Dermis blood vessel endothelial cell (primary cell): ENCODE measurements at regions not wholly inside any gene's neighbourhood (a gene's known extent, or its start where the extent isn't known, plus 50 kb on each side); places are given as distances from the start of the nearest gene placed in this dataset.
"Not testable (repeated sequence)": the region's sequence is repeated elsewhere in the genome, so short reads cannot be mapped to it uniquely, and the experiment has no call there.

Experiments used
- DNase-seq: peaks from one replicate; pipeline ENCODE4 v3.0.0; 2010

DNA sequence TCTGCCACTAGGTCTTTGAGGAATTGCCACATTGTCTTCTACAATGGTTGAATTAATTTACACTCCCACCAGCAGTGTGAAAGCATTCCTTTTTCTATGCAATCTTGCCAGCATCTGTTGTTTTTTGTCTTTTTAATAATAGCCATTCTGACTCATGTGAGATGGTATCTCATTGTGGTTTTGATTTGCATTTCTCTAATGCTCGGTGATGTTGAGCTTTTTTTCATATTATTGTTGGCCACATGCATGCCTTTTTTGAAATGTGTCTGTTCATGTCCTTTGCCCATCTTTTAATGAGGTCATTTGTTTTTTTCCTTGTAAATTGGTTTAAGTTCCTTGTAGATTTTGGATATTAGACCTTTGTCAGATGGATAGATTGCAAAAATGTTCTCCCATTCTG is 661.8 kb downstream of the GLUD2 start:
- DNase-seq = not testable (repeated sequence)

DNA sequence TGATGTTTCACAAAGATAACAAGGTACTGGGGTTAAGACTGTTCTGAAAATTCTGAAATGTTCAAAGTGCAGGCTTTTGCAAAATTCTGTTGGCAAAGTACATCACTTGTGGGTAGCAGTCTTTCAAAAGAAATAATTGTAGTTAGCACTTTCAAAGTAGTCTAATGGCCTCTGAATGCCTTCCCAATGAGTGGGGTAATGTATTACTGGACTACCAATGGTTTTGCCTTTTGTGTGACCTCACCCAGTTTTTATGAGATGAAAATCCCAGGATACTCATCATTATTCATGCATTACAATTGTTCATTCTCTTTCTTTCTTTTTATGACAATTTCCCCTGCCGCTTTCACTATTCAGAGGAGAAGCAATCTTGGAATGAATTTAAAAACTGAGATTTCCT is 686.1 kb downstream of the GLUD2 start:
- no peak for DNase-seq

DNA sequence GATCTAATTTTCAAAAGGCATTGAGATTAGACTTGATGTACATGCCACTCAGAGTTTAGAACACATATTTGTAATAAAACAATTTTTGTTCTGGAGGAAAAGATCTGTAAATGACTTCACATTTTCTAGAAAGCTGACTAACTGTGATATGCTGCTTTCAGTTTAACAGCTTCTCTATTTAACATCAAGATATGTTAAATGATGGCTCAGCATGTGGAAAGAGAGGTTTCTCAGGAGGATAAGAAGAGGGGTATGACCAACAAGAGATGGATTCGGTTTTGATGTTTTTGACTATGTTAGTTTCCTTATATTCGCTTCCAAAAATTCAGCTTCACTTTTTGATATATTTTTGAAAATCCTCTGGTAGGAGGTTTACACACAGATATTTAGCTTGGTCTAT is 698.7 kb downstream of the GLUD2 start:
- DNase-seq = no peak

DNA sequence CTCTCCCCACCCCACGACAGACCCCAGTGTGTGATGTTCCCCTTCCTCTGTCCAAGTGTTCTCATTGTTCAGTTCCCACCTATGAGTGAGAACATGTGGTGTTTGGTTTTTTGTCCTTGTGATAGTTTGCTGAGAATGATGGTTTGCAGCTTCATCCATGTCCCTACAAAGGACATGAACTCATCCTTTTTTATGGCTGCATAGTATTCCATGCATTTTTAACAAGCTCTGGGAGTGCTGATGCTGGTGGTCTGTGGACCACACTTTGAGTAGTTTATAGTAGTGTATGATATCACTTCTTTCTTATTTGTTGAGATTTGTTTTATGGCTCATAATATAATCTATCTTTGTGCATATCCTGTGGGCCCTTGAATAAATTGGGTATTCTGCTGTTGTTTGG is 706.2 kb downstream of the GLUD2 start:
- DNase-seq = not testable (repeated sequence)

DNA sequence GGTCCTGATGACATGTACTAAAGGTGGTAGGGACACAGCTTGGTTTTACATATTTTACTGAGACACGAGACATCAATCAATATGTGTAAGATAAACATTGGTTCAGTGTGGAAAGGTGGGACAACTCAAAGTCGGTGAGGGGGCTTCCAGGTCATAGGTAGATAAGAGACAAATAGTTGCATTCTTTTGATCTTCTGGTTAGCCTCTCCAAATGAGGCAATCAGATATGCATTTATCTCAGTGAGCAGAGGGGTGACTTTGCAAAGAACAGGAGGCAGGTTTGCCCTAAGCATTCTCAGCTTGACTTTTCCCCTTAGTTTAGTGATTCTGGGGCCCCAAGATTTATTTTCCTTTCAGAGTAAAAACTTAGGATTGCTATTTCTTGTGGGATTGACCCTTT is 706.9 kb downstream of the GLUD2 start:
- DNase-seq = no peak

DNA sequence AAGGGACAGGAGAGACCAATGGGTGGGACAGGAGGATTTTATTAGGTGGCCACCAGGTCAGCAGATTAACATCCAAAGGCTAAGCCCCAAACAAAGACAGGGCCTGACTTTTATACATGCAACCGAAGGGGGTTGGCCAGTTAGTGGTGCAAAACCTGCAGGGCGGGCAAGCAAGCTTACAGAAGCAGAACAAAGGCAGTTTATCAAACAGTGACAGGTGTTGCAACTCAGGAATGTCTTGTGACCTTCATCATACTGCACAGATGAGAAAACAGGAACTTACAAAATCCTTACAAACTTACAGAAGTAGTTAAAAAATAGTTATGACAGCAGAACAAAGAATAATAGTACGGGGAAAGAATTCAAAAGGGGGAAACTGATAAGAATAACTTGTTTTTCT is 708.1 kb downstream of the GLUD2 start:
- no peak for DNase-seq

DNA sequence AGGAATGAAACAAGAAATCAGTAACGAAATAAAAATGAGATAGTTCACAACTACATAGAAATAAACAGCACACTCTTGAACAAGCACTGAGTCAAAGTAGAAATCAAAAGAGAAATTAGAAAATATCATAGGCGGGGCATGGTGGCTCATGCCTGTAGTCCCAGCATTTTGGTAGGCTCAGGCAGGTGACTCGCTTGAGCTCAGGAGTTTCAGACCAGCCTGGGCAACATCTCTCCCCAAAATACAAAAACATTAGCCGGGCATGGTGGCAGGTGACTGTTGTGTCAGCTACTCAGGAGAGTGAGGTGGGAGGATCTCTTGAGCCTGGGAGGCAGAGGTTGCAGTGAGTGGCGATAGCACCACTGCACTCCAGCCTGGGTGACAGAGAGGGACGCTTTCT is 714.4 kb downstream of the GLUD2 start:
- DNase-seq = no peak

DNA sequence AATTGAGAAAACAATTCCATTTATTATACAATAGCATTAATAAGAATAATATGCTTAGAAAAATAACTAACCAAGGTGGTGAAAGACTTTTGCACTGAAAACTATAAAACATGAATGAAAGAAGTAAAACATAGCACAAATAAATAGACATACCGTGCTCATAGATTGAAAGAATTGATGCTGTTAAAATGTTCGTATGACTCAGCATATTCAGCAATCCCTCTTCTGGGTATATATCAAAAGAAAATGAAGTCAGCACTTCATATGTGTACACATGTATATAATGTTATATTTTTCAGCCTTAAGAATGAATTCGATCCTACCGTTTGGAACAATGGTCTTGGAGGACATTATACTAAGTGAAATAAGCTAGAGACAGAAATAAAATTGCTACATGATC is 716.3 kb downstream of the GLUD2 start:
- no peak for DNase-seq

DNA sequence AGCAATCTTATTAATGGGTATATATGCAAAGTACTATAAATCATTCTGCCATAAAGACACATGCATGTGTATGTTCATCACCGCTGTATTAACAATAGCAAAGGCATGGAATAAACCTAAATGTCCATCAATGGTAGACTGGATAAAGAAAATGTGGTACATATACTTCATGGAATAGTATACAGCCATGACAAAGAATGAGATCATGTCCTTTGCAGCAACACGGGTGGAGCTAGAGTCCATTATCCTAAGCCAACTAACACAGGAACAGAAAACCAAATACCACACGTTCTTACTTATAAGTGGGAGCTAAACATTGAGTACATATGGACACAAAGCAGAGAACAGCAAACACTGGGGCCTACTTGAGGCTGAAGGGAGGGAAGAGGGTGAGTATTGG is 720.8 kb downstream of the GLUD2 start:
- DNase-seq = not testable (repeated sequence)

DNA sequence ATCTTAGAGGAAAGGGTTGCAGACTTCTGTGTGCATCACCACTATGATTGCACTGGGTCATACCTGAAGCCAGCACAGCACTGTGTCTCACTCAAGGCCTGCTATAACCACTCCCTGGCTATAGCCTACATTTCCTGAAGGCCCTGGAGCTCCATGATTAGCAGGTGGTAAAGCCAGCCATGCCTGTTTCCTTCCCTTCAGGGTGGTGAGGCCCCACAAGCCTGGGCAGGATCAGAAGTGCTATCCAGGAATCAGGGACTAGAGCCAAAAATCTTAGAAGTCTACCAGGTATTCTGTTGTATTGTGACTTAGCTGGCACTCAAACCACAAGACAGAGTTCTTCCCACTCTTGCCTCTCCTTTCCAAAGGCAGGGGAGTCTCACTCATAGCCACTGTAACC is 734.6 kb downstream of the GLUD2 start:
- DNase-seq = no peak

DNA sequence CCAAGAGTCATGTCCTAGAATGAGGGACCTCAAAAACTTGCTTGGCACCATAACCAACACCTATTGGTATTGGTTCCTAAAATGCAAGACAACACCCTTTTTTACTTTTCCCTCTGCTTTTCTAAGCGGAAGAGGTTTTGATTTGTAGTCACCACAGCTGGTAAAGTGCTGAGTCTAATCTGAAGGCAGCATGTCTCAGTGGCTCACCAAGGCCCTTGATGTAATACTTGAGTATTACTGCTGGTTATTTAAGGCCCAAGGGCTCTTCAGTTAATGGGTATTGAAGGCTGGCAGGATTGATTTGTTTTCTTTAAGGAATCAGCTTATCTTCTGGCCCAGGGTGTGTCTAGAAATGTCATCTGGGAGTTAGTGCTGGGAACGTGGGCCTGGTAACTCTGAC is 735.1 kb downstream of the GLUD2 start:
- DNase-seq = no peak

DNA sequence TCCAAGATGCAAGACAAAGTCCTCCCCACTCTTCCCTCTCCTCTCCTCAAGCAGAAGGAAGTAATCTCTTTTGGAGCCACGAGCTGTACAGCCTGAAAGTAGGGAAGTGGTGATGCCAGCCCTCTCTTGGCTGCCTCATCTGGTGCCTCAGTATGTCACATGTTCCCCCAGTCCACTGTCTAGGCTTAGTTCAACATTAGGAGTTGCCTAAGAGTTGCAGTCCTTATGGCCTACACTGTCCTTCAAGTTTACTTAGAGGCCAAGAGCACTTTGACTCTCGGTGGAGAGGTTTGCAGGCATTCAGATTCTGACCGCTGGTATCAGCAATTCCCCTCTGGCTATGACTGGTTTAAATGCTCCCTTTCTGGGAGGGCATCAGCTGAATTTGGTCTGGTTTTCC is 735.6 kb downstream of the GLUD2 start:
- no peak for DNase-seq

DNA sequence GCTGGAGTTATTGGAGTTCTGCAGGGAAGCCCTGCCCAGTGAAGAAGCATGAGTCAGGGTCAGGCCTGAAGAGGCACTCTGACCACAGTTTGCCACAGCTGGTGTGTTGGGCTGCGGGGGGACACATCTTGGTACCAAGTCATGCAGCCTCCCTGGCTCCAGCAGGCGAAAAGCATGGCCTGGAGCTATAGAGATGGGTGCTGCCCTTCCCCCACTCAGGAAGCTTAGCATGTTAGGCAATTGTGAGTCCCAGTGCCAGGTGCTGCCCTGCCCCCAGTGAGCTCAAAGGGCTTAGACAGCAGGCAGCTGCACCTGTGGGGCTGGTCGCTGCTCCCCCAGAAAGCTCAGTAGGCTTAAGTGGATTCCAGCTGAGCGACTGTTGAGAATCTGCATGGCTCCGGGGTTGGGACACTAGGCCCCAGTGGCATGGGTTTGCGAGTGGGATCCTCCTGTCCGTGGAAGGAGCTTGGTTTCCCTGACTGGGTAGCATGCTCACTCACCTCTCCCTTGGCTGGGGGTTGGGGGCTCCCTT is 755.5 kb downstream of the GLUD2 start:
- no peak for DNase-seq

DNA sequence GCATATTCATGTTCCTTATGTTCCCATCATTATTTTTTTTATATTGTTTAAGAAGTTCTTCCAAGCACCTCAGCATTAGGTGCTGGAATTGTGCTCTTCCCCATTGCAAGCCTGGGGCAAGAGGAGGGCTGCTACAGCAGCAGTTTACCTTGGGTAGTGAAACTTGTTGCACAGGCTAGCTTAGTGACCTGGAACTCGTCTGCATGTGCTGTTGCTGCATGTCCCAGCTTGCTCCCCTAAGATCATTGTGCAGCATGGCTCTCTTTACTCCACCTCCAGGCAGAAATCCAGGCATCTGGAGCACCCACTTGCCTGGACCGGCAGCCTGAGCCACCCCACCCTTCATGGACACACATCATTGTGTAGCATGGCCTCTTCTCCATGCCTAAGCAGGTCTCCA is 776.0 kb downstream of the GLUD2 start:
- no peak for DNase-seq

DNA sequence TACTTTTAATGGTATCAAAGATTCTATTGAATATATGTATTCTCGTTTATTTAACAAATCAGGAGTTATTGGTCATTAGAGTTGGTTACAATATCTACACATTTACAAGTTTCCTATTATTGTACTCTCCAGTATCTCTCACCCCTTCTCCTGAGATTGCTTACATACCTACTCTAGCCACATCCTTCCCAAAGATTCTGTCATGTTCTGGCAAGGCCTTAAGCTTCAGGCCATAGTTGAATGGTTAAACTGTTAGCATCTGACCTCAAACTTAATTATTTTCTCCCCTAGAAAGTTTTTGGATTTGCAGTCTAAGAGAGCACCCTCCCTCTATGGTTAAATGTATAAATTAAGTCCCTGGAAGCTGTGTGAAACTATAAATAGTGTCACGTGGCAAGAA is 784.2 kb downstream of the GLUD2 start:
- no peak for DNase-seq

DNA sequence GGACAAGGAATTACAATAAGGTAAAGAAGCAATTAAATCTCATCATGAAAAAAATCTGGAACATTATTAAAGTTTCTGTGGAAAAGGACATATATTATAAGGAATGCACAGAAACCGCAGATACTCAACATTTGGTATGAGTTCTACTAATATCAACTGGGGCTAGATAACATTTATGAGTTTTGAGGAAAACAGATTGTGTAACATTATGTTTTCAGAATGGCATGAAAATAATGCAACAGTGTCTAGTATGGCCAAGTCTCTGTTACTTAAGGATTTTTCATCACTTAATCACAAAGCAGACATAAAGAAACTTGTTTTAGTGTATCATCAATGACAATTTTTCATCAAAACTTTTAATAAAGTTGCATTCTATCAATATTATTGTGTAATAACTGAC is 785.0 kb downstream of the GLUD2 start:
- DNase-seq = no peak

DNA sequence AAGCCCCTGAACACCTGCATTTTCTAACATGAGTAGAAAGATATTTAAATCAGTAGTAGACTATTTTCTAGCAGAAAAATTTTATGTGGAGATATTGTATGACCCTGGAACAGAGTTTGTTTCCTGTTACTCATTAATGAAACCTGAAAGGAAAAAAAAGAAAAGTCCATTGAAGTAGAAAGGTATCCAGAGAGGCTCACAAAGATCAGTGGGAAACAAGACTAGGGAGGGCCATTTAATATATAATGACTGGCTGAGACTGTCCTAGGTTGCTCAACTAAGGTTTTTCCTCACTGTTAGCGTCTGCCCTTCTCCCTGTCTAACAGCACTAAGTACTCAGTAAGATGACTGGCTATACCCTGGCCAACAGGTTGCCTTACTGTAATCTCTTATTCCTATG is 788.6 kb downstream of the GLUD2 start:
- no peak for DNase-seq

DNA sequence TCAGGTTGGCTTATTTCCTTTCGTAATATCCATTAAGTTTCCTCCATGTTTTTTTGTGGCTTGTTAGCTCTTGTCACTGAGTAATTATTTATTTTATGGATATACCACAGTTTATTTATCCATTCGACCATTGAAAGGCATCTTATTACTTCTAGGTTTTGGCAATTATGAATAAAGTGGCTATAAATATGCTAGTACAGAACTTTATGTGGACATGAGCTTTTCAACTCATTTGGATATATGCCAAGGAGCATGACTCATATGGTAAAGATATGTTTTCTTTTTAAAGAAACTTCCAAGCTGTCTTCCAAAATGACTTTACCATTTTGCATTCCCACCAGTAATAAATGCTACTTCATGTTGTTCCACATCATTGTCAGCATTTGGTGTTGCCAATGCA is 803.6 kb downstream of the GLUD2 start:
- DNase-seq = no peak

DNA sequence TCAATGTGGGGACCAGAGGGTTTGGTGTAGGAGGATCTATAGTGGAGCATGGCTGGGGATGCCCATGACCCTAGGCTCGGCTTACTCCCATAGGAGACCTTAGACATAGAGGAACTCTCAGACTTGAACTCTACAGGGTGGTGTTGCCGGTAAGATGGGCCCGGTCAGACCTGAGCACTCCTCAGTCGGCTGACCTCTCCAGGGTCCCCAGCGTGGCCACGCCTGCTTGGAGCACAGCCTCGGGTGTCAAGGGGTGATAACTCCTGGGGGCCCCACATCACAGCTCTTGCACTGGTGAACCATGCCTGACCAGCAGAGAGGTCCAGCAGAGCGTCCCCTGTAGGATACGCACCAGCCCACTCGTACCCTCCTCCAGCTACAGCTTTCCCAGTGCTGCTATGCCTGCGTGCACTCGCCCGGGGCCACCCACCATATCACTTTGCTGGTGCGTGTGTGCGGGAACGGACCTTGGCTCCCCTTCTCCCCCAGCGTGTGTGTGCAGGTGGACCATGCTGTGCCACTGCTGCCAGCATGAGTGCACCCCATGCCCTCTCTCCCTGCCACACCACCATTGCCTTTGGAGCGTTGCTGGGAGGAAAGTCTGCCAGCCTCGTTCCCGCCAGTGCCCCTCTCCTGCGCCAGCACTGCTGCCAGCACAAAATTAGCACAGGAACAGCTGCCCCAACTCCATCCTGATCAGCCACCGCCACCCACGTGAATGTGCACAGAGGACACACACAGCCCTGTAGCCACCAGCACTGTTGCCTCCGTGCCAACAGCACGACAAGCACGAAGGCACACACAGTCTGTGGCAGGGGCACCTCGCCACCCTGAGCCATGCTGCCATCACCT is 806.6 kb downstream of the GLUD2 start:
- DNase-seq = no peak

DNA sequence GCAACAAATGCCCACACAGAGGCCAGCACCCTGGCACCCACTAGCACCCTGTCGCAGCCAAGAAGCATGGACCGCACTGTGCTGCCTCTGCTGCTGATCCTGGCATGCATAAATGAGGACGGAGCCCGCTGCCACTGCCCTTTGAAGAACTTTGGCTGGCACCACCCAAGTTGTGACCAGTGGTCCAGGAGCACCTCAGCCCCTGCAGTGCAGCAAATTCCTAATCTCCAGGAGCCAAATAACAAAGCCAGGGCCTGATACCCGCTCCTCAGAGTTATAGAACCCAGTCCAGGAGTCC is 807.2 kb downstream of the GLUD2 start:
- no peak for DNase-seq

DNA sequence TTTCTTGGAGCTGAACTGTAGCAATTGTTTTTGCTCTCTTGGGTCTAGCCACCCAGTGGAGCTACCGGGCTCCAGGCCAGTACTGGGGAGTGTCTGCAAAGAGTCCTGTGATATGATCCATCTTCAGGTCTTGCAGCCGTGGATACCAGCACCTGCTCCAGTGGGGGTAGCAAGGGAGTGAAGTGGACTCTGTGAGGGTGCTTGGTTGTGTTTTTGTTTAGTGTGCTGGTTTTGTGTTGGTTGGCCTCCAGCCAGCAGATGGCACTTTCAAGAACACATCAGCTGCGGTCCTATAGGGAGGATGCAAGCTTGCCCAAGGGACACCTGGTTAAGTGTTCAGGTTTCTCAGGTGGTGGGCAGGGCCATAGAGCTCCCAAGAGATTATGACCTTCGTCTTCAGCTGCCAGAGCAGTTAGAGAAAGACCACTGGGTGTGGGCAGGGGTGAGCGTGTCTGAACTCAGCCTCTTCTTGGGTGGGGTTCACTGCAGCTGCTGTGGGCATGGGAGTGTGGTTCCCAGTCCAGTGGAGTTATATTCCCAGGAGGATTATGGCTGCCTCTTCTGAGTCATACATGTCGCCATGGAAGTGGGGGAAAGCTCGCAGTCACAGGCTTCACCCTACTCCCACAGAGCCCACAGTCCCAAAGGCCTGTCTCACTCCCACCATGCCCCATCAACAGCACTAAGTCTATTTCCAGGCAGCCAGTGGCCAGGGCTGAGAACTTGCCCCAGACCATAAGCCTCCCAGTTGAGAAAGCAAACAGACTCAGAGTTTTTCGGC is 811.6 kb downstream of the GLUD2 start:
- DNase-seq = no peak

DNA sequence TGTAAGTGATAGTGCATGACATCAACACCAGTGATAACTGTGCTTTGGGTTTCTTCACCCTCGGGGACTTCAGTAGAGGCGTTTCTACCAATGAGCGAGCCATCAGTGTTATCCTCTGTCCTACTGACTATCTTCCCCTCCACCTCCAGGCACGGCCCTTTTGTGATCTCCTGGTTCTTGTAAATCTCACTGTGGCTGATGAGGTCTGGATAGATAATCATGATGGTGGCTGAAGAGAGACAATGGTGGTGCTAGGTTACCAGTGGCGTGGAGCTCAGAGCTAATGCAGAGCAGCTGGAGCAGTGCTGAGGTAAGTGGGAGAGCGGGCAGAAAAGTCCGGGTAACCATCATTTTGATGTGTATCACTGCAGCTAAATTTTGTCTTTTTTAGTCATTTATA is 816.6 kb downstream of the GLUD2 start:
- no peak for DNase-seq

DNA sequence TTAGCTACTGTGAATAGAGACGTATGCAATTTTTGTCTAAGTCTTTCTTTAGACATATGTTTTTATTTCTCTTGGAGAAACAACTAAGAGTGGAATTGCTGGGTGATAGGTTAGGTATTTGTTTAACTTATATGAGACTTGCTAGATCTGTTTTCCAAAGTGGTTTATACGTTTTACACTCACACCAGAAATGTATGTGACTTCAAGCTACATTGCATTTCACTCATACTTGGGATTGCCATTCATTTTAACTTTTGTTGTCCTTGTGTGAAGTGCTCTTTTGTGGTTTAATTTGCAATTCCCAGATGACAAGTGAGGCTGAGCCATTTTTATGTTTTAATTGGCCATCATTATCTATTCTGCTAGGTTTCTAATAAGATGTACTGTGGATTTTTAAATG is 817.2 kb downstream of the GLUD2 start:
- DNase-seq = no peak

DNA sequence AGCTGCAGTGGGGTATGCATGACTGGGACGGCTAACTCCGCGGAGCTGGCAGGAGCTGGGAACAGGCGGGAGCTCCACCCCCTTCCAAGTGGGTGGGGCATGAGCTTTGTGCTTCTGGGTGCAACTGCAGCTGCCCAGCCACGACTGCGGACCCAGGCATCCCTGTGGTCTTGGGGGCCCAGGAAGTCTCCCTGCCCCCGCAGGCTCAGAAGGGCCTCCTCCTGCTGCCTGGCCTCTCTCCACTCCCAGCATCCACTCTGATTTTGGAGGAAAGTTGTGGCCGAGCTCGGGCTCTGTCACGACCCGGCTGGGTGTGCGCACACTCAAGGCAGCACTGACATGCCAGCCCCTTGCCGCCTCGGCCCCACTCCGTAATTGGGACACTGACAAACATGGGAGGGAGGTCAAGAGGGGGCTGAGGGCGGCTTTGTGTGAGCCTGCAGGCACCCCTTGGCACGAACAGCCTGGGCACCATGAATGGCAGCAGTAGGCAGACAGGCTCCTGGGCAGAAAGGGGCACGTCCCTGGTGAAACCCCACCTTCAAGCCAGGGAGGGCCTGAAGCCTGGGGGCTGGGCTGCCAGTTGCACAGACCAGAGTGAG is 822.6 kb downstream of the GLUD2 start:
- DNase-seq = no peak
